GM18867 (cell line): ENCODE measurements at regions not wholly inside any gene's neighbourhood (a gene's known extent, or its start where the extent isn't known, plus 50 kb on each side); places are given as distances from the start of the nearest gene placed in this dataset.

ENCODE experiments used
- ATAC-seq: cut with Tn5 transposase; IDR thresholded peaks from one replicate; pipeline ENCODE4 v1.9.1; 2021; ENCODE audit warnings: mild to moderate bottlenecking, moderate library complexity; ENCODE audit not compliant: unreplicated experiment

DNA sequence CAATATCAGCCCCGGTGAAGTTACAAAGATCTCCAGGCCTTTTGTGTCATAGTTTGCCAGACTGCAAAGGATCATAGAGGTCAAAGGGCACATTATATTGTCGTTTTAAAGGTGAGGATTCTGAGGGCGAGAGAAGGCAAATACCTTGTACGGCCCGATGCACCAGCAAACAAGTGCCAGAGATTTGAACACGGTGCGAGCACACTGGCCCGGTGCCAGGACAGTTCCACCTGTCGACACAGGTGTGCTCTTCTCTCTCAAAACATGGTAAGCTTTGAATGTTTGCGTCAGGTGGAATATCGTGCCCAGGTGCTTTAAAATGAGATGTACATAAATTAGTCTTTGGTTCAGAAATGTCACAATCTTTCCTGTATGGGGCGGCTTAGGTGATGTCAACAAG is 776.1 kb upstream of the ID2 start:
- ATAC-seq: no peak

DNA sequence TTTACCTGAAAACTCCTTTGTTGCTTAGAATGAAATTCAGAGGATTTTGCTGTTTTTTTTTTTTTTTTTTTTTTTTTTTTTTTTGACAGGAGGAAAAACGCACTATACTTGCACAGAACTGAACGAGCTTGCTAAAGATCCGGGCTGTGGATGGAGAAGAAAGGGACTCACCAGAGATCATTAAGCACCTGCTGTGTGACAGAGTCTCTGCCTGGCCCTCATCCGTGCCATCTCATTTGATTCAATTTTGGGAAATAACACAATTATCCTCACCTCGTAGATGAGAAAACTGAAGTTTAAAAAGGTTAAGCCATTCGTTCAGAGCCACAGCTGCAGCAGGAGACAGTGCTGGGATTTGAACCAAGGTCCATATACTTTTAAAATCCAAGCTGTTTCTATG is 775.4 kb upstream of the ID2 start:
- no peak for ATAC-seq

DNA sequence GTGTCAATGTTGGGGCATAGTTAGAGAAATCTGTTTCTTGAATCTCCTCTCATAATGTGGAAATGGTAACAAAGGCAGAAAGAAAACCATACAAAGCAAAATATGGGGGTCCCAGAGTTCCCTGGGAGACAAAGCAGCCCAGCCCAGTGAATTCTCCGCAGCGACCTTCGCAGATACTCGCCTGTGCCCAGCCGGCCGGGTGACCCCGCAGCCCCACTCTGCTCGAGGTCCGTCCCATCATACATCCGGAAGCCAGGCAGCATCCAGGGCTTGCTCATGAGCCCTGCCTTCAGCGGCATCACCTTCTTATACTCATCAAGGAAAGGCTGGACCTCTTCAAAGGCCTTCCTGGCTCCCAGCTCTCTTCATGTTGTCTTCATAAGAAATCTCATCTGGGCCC is 774.8 kb upstream of the ID2 start:
- ATAC-seq: no peak

DNA sequence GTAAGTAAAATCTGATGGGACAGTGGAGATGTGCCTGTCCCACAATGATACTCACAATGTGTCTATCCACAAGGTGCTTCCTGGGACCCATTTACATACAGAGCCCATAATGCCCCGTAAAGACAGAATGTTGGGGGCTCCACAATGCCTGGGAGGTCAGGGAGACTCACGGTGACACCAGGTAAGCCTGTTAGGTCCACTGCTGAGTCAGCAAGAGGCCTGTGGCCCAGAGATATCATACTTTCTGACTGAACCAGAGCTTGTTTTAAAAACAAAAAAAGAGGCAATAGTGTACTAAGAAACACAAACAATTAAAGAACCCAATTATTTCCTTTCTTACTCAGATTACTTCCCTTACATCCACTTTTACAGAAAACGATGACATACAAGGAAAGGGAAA is 771.1 kb upstream of the ID2 start:
- ATAC-seq: no peak

DNA sequence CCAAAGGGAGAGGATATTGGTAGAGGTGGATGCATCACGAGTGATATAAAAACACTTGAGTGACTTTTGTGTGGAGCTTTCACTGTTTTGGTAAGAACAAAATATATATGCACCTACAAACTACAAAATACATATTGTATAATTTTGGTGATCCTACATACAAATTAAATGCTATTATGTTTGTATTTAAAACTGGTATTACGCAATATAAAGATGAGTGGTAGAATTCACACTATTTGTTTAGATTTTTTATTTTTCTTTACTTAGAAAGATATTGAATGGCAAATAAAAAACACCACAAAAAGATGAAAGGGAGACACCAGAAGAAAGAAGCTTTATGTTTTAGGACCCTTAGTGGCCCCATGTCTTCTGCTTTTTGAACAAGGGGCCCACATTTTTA is 770.7 kb upstream of the ID2 start:
- ATAC-seq: no peak

DNA sequence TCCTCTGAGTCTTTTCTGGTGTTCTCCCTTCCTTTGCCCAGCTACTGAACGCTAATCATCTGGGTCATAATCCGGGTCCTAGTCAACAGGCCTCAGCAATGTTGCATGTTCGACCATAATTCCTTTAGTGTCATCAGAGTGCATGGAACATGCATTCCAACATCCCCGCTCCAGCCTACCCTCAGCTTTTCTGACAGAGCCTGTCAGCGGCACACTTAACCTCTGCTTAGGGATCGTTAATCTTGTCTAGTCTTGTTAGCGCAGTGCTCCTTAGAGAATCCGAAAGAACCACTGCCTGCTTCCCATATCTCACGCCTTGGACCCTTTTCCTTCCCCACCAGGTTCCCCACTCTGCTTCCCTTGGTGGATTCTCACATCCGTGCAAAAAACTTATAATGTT is 767.9 kb upstream of the ID2 start:
- no peak for ATAC-seq

DNA sequence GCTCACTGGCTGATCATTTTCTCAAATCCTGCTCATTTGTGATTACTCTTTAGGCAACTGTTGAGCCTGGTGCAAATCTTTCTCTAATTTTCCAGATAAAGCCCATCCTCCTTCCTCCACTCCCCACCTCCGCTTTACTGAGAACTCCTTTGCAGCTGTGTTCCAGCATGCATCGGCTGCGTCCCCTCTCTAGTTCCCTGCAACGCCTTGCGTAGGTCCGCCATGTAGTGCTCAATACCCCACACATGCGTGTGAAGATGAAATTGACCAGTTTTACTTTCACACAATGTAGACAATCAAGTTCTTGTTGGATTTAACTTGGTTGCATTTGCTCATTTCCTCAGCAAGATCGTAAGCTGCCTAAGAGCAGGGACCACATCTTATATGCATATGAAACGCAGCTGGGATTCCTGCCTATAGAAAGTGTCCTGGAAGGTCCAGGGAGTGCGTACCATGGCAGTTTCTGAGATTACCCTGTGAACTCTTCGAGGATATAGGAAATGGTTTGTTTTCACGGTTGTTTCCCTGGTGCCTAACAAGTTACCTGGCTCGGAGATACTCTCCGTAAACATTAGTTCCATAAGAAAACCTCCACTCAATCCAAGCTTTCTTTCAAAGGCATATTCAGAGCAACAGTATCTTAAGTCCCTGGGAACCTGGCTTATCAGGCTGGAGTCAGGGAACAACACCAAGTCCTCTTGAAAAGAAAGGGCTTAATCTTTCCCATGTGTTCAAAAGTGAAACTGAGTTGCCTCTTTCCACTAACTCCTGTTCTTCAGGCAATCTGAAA is 766.4 kb upstream of the ID2 start:
- ATAC-seq: no peak

DNA sequence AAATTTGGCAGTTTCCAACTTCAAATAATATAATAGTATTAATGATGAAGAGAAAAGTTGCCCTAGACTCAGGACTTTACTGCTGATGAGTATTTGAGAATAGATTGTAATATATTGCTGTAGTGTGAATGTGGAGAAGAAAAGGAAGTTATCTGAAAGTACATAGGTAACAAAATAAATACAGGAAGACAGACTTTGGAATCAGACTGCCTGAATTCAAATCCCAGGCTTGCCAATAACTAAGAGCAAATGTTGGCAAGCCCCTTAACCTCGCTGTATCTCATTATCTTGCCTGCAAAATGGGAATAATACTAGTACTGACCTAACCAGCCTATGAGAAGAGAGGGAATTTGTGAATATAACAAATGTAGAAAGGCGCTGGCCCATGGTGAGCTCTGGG is 765.2 kb upstream of the ID2 start:
- no peak for ATAC-seq

DNA sequence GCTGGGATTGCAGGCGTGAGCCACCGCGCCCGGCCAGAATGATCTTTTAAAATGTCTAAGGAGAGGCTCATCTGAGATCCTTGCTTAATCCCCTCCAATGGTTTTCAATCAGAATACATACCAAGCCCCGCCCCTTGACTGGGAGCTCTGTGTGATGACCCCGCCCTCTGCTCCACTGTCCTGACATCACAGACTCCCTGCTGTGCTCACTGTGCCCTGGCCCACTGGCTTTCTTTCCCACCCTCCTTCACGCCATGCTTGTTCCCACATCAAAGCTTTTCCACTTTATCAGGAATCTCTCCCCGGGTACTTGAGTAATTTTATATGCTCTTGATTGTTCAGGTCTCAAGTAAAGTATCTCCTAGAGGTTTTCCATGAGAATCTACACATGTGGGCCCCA is 762.3 kb upstream of the ID2 start:
- no peak for ATAC-seq

DNA sequence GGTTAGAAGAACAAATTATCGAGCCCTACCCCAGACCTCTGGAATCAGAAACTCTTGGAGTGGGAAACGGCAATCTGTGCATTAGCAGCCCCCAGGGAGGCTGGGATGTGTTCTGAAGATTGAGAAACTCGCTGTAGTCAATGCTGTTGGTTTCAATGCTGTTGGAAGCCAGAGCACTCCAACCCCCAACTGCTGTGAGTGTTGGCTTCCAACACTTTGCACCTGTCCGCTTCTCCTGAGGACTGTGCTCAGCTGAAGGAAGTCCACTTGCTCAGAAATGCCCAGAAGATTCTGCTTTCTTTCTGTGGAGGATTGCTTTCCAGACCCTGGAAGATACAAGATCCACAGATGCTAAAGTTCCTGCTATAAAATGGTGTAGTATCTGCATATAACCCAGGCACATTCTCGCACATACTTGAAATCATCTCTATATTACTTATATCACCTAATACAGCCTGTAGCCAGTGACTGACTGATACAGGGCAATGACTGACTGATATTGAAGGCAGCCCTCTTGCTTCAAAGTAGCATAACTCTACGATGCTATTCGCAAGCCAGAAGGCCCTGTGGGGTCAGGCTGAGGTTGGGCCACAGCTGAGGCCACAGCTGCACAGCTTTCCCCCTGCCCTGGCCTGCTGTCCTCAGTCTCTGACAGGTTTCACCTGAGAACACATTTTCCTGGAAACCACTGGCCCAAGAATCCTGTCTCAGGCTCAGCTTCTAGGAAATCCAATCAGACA is 757.7 kb upstream of the ID2 start:
- no peak for ATAC-seq

DNA sequence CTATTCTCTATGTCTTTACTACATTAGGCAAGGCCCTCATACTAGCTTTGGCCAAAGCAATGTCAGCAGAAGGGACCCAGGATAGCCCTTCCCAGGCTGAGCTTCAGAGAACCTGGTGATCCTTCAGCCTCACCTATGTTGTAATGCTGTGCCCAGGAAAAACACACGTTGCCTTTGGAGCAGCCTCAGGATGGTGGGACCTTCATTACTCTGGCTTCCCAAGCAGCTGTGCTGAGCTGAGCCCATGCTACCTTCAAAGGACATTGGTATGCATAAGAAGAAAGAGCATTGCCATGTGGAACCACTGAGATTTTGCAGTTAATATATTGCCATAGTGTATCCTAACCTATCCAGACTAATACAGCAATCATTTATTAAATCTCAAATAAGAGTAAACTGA is 756.4 kb upstream of the ID2 start:
- ATAC-seq: no peak

DNA sequence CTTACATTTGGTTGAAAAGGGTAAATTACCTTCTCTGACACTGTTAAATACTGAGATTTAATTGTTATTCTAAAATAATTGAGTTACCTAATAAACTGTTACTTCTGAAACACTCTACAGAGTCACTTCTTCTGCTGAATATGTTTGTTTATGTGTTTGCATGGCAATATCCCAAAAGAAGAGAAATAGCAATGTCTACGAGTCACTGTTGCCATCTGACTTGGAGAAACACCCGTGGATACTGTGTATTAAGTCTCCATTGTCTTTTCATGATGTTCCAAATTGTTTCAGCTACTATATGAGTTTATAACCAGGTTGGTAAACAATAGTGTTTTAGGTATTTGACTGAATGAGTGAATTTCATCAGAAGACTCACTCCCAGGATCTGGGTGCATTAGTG is 754.2 kb upstream of the ID2 start:
- no peak for ATAC-seq

DNA sequence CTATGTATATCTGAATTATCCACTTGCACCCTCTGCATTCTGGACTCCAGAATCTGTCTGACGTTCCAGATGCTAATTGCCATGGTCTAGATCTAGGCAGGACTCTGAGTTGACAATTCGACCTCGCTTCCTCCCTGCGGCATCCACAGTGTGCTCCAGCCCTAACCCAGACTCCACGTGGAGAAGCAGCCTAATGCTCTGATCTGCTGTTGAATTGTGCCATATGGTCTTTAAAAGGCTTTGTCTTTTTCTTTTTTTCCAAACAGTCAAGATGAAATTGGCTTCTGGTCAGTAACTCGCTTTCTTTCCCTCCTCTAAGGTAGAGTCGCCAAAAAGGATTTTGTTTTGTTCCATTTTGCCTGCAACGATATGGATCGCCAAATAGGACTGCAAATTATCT is 752.6 kb upstream of the ID2 start:
- no peak for ATAC-seq

DNA sequence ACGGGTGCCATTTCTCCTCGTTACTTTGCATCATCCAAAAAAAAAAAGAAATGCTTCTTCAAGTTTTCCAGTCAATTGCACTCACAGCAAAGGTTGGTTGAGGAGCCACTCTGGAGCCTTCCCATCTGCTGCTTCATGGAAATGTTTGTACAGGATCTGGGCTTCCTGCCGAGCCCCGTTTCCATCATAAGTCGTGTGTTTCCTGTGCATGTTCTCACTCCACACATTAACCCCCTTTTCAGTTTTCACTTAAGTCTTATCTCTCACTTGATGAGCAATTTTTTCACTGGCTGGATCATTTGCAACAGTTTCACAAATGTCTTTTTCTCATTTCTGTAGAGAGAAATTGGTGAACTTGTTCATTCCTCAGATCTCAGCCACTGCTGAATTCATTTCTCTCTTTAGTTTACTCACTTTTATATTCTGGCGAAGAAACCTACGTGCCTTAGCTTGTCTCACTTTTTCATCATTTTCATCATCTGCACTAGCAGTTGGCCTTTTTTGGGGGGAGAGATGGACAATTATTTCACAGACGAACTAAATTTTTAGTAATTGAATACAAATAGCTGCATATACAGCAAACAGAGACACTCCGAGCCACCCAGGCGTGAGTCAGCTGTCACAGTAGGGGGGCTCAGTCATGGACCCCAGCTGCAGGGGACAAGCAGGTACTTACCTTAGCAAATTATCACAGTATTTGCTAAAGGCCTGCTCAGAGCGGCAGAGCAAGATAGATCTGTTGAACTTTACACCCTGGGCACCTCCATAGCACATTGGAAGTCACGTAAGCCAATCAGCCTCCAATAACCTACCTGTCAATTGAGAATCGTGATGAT is 750.8 kb upstream of the ID2 start:
- ATAC-seq: no peak

DNA sequence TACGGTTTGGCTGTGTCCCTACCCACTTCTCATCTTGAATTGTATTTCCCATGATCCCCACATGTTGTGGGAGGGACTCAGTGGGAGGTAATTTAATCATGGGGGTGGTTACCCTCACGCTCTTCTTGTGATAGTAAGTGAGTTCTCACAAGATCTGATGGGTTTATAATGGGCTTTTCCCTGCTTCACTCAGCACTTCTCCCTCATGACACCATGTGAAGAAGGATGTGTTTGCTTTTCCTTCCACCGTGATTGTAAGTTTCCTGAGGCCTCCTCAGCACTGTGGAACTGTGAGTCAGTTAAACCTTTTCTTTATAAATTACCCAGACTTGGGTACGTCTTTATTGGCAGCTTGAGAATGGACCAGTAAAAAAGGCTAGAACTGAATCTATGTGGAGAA is 750.0 kb upstream of the ID2 start:
- ATAC-seq: no peak

DNA sequence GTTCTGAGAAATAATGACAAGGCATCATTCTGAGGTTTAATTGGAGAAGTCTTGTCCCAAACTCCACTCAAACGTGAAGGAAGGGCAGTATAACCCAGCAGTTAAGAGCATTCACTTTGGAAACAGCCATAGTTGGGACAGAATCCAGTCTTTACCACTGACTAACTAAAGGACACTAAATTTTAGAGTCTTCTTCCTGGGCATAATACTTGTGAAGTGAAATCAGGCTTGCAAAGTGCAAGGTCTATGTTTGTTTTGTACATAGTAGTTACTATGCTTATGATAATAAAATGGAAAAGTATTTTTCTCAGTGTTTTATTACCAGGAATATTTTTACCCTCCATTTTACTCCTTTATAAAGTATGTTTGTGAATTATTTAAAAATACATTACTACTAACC is 748.2 kb upstream of the ID2 start:
- no peak for ATAC-seq

DNA sequence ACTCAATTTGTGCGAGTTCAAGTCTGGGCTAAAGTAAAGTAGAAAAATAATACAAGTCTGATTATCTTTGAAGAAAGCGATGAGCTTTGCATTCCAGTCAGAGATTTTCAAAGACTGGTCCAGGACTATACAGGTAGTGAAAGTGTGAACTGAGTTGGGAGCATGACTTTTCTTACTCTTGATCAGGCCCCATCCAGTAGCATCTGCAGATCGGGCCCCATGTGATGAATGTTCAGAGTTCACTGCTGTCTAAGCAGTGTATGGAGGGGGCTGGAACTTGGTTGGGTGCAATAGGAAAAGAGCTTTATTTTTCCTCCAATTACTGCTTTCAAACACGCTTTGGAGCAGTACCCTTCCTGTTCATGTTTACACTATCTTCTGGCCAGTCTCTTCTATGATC is 747.4 kb upstream of the ID2 start:
- ATAC-seq: no peak

DNA sequence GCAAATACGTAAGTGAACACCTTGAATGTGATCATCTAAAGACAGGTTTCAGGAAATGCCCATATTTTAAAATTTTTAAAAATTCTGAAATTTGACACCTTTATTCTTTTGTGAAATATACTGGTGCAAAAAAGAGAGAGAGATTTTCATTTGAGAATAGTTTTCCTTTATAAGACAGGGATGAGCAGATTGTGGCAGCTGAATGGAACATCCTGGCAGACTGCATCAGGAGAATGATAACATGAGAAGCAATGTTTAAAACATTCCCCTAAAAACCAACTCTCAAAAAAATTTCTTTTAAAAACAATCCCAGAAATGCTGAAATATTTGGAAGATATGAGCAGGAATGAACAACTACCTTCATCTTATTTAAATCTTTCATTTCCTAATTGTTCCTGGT is 744.8 kb upstream of the ID2 start:
- no peak for ATAC-seq

DNA sequence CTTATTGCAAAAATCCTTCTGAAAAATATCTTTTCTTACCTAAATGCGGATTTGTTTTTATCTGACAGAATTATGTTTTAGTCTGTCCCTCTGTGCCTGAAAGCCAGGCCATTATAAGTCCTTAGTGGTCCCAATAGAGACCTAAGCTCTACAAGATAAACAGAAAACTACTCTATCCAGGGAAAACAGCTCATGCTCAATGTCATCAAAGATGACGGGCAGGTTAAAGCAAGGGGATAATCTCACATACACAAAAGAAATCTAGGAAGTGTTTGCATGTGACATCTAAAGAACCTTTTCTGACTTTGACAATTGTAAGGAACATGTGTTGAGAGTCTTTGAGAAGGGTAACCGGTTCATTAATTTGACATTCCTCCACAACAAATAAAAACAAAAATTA is 741.1 kb upstream of the ID2 start:
- ATAC-seq: no peak

DNA sequence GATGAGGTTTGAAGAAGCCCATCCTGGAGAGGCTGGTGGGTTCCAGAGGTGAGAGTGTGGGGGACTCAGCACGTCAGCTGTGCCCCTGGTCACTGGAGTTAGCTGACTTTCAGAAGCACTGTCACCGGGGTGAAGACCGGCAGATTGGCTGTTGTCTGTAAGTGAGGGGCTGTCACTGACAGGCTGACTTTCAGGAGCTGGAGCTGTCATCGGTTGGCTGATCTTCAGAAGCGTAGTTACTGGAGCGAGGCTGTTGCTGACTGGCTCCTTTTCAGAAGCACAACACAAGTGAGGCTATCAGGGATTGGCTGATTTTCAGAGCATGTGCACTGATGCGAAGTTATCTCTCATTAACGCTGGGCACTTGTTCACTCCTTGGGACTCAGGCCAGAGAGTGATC is 738.4 kb upstream of the ID2 start:
- ATAC-seq: no peak

DNA sequence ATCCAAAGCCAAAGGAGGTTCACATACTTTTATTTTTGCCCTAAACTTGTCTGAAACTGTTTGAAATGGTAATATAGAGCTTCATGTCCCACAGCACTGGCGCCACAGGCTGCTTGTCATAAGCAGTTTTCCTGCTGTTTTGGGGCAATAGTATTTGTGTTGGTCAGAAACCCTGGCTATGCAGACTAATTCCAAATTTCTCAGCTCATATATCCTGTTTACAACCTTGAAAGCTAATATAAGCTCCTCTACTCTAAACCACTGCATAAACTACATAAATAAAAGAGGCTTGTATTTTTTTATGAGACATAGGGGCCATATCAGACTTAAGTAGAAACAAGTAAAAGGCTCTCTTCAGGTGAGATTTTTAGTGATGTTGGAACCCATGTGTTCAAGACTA is 736.8 kb upstream of the ID2 start:
- ATAC-seq: no peak
